Tibial nerve (tissue), 4 donors: ENCODE measurements at regions not wholly inside any gene's neighbourhood (a gene's known extent, or its start where the extent isn't known, plus 50 kb on each side); places are given as distances from the start of the nearest gene placed in this dataset.

ENCODE experiments used
- EP300 ChIP-seq, 2 donors: sonication (generic); formaldehyde crosslinking; IDR thresholded peaks; one replicate each; pipeline ENCODE4 v1.6.1; 2017; ENCODE audit warnings: antibody characterized with exemption in 2 of 2, mild to moderate bottlenecking in 1 of 2
- TF ChIP-seq, protein P1 (sequence below), 5 experiments: fragments of 200-600 bp in 3 of 5; fragments of 450-650 bp in 2 of 5; sonication (generic) in 3 of 5; IDR thresholded peaks; one replicate each; pipeline ENCODE4 v1.5.1; 2016 to 2019; ENCODE audit warnings: antibody characterized with exemption in 5 of 5, mild to moderate bottlenecking in 3 of 5, moderate library complexity in 2 of 5

DNA sequence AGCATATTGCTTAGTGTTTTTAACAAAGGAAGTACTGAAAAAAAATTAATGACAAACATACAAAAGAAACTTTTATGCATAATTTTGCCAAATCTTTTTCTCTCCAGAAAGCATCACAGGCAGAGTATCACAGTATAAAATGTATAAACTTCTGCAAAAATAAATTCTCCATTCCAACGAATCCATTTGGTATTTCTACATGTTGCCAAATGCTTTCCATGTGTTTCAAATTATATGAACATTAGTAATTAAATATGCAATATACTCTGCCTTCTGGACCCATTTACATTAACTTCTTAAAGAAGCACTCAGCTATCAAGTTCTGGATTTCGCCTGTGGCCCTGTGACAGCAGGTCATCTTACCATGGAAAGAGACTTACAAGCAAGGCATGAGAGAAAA lies 189.1 kb upstream of the ALCAM start:
- TF ChIP-seq, protein P1, sequence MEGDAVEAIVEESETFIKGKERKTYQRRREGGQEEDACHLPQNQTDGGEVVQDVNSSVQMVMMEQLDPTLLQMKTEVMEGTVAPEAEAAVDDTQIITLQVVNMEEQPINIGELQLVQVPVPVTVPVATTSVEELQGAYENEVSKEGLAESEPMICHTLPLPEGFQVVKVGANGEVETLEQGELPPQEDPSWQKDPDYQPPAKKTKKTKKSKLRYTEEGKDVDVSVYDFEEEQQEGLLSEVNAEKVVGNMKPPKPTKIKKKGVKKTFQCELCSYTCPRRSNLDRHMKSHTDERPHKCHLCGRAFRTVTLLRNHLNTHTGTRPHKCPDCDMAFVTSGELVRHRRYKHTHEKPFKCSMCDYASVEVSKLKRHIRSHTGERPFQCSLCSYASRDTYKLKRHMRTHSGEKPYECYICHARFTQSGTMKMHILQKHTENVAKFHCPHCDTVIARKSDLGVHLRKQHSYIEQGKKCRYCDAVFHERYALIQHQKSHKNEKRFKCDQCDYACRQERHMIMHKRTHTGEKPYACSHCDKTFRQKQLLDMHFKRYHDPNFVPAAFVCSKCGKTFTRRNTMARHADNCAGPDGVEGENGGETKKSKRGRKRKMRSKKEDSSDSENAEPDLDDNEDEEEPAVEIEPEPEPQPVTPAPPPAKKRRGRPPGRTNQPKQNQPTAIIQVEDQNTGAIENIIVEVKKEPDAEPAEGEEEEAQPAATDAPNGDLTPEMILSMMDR (IDR thresholded peaks at IDR 0.05): no peak
- no peak for TF ChIP-seq EP300 (IDR thresholded peaks at IDR 0.05)
